GM12873 (cell line): ENCODE measurements at regions not wholly inside any gene's neighbourhood (a gene's known extent, or its start where the extent isn't known, plus 50 kb on each side); places are given as distances from the start of the nearest gene placed in this dataset.

ENCODE experiments used
- TF ChIP-seq, protein P1 (sequence below): IDR thresholded peaks from 2 replicates; pipeline ENCODE4 v1.5.1; 2012; ENCODE audit warnings: low read depth, mild to moderate bottlenecking, moderate library complexity, low read length, control low read depth; ENCODE audit not compliant: insufficient read depth; ENCODE audit errors: missing control alignments

DNA sequence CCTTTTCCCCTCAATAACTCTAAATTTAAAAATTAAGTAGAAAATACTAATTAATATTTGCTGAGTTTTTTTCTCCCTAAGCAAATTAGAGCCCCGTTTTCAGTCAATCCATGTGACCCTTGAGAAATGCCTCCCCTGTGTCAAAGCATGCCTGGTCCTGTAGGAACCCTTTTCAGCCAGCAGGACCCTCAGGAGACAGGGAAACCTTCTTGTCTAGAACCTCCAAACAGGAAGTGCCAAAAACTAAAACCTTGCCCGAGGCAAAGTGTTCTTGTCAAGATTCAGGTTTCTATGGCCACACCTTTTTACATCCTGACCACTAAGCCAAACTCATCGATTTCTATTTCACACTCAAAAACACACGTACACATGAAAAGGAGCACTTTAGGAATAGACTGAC, 60.1 kb upstream of the NFE2L3 start:
- TF ChIP-seq, protein P1, sequence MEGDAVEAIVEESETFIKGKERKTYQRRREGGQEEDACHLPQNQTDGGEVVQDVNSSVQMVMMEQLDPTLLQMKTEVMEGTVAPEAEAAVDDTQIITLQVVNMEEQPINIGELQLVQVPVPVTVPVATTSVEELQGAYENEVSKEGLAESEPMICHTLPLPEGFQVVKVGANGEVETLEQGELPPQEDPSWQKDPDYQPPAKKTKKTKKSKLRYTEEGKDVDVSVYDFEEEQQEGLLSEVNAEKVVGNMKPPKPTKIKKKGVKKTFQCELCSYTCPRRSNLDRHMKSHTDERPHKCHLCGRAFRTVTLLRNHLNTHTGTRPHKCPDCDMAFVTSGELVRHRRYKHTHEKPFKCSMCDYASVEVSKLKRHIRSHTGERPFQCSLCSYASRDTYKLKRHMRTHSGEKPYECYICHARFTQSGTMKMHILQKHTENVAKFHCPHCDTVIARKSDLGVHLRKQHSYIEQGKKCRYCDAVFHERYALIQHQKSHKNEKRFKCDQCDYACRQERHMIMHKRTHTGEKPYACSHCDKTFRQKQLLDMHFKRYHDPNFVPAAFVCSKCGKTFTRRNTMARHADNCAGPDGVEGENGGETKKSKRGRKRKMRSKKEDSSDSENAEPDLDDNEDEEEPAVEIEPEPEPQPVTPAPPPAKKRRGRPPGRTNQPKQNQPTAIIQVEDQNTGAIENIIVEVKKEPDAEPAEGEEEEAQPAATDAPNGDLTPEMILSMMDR: peak; percentile 30

DNA sequence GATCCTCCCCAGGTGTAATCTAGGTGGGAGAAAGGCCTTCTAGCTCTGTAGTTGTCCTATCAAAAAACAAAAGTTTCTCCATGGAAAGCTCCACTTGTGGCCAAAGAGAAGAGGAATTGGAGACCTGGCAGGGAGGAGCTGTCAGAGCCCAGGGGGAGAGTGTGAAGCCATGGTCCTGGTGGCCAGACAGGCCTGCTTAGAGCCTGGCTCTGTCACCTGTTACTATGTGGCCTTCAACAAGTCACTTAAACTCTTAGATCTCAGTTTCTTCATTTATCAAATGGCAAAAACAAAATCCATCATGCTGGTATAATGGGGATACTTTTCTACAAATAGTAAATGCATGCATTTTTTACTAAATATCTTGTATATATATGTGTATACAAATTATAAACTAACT, 59.0 kb upstream of the NFE2L3 start:
- TF ChIP-seq, protein P1: no peak

DNA sequence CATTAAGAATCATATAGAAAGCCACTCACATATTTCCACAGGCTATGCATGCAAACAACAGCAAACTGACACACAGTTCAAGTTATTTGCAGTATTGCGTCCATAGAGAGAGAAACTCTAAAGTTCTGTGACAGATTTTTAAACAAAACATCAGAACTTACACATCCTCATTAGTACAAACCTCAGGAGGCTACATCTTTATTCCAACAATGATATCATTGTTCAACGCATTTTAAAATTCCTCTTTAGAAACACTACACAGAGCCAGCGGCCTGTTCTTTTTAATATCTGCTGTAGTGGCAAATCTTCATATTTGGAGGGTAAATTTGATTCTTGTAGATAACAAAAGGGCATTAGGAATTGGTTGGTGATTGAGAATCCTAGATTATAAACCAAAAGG, 55.9 kb upstream of the NFE2L3 start:
- TF ChIP-seq, protein P1: no peak

DNA sequence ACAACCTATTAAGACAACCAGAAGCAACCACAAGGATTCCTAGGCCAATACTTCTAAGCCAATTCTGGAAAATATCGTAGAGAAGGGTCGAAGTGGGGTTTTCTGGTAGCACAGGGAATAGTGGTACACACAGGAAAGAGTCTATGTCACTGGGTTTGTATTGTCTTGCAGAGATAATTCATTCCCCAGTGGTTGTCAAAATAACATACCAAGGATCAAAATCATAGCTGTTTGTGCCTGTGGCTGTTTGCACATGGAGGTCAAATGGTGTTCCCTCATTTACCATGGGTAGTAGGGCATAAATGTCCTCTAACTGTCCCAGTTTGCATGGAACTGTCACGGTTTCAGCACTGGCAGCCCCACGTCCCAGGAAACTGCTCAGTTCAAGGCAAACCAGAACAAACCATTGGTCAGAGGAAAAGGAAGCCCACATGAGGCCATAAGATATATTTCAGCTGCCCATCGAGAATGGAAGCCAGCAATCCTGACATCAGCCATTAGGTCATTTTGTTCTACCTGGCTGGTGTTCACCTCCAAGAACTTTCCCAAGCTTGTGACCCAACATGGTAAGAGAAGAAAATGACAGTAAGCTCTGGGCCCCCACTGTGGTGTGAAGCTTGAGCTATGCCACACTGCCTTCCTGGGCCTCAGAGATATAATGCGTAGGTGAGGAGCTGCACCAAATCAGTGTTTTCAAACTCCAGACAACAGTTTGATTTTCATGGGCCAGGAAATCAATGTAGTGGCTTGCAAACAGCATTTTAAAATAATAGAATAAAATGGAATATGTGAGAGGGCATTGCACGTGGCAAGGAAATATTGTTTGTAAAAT, 53.9 kb upstream of the NFE2L3 start:
- TF ChIP-seq, protein P1: no peak

DNA sequence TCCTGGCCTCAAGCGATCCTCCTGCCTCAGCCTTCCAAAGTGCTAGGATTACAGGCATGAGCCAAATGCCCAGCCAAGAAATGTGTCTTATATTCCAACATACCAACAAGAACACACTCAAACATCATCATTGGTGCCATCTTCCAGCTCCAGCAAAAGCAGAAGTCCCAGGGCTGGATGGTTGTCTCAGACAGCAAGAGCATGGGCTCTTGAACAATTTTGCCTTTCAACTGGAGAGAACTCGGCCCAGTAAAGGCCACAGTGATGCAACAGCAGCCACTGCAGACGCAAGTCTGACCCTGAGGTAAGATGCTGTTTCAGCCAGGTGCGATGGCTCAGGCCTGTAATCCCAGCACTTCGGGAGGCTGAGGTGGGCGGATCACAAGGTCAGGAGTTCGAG, 52.8 kb upstream of the NFE2L3 start:
- TF ChIP-seq, protein P1: no peak

DNA sequence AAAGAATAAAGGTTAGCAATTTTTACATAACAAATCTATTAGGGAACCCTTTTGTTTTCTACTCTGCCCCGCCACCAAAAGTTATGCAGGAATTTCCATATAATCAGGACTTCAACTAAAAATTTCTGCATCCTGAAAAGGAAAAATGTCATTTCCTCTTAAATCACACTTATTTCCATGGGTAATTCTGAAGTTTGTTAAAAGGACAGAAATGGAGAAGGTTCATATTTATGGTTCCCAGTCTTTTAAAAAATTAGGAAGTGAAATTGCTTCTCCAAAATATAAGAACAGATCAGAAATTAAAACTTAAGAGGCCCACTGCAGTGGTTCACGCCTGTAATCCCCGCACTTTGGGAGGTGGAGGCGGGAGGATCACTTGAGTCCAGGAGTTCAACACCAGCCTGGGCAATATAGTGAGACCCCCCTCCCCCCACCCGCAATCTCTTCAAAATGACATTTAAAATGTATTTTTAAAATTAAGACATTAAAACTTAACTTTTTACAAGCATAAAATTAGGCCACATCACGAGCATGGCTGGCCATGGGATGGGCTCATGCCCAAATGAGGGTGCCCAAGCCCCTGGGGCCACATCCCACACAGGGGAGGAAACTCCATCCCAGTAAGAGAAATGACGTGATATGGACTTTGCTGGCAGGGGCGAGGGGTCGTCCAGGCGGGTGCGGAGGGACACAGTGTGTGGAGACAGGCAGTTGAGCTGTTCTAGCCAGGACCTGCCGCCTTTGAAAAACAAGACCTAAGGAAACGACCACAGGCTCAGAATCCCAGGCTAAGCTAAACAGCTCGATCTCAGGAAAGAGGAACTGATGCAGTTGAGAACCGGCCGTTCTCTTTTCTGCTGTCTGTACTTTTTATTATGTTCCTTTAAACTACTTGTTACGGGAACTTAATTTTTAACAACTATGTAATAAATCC, 51.3 kb upstream of the NFE2L3 start:
- TF ChIP-seq, protein P1: no peak

DNA sequence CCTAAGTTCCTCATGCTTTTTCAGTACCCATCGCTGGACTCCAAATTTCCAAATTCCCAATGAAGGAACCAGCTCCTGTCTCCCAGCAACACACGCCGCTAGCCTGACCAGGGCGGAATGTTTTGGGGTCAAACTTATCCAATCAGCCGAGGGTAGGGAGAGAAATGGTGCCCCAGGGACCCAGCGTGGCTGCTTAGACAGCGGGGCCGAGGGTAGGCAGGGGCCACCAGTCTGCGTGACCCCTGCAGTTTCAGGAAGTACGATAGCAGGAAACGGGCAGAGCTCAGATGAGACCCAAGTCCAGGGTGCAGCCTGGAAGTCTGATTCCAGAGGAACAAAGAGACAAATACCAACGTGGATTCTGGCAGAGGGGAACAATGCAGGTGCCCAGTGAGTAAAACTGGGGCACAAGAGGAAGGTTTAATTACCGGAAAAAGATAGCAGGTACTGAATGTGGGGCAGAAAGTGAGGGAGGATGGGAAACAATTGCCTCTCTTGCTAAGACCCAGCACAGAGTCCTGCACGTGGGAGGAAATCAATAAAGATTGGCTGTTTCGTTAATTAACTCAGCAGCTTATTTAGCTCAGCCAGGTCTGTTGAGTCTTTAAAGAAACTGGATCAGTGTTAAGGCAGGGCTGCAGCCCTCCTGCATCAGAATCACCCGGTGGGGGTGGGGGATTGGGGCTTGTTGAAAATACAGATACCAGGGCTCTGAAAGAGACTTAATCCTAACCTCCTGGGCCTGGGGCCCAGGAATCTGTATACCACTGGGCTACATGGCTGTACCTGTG, 50.4 kb upstream of the NFE2L3 start:
- TF ChIP-seq, protein P1: no peak
